ENCODE measurements at regions not wholly inside any gene's neighbourhood (a gene's known extent, or its start where the extent isn't known, plus 50 kb on each side); places are given as distances from the start of the nearest gene placed in this dataset.

DNA sequence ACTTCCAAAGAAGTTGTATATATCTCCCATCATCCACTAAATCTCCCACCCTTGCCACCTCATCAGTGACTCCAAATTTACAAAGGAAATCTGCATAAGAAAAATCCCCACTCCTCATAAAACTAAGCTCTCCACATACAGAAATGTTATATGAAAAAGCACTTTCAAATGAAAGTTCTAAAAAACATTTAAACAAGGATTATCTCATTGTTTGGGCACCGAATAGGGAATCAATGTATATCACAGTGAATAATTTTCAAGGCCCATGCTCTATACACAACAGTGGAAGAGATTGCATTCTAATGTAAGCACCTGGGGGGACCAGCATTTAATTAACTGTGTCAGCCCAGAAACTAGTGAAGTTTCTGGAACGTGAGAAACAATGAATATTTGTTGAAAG, 70.1 kb downstream of the OSR1 start:
- no peak overlapping the region for H3K23ac ChIP-seq (ENCODE audit: low read depth, low read length)
- whole genome bisulfite sequencing, 2 experiments (ENCODE audit: extremely low coverage in 2 of 2, insufficient read length in 1 of 2): 0% methylated on average over 1 of the region's 2 CpGs; no CpG with 5 or more reads in 1 of the 2 experiments
- no peak overlapping the region for H3K18ac ChIP-seq (ENCODE audit: low read depth, low read length)
- no peak overlapping the region for H2AK5ac ChIP-seq (ENCODE audit: low read depth, low read length)
- dilution Hi-C loops (cut with HindIII; ENCODE audit: low sequenced_read_pairs, unreplicated experiment): no loop called here
- DNase-seq (no peak), ATAC-seq (ENCODE audit: low read depth) (no peak)
- H3K4me3 ChIP-seq (ENCODE audit: insufficient read depth, low read depth, low read length): no peak overlapping the region
- H4K20me1 ChIP-seq (ENCODE audit: insufficient read depth, low read length): no peaks in the 10 kb centered on the region
- CTCF ChIA-PET: no interaction called here
- H2BK15ac ChIP-seq (ENCODE audit: low read depth, low read length): no peak overlapping the region
- H3K27ac ChIP-seq (ENCODE audit: insufficient read depth, low read length): no peak overlapping the region
- H3K79me1 ChIP-seq (ENCODE audit: low read depth in 1 of 2, low read length in 2 of 2): no peaks in the 10 kb centered on the region
- TF ChIP-seq SMC3 (IDR thresholded peaks at IDR 0.05; ENCODE audit: low read depth, low read length) (no peak), ELK1 (IDR thresholded peaks at IDR 0.05; ENCODE audit: borderline replicate concordance, low read depth, low read length) (no peak), CEBPB (IDR thresholded peaks at IDR 0.05; ENCODE audit: low read depth, low read length) (no peak), NFE2L2 (IDR thresholded peaks at IDR 0.05; ENCODE audit: low read depth, low read length) (no peak), CHD1 (IDR thresholded peaks at IDR 0.05; ENCODE audit: low read depth, low read length) (no peak), MXI1 (IDR thresholded peaks at IDR 0.05; ENCODE audit: borderline replicate concordance, low read depth, low read length) (no peak)
- TF ChIP-seq, protein P1, sequence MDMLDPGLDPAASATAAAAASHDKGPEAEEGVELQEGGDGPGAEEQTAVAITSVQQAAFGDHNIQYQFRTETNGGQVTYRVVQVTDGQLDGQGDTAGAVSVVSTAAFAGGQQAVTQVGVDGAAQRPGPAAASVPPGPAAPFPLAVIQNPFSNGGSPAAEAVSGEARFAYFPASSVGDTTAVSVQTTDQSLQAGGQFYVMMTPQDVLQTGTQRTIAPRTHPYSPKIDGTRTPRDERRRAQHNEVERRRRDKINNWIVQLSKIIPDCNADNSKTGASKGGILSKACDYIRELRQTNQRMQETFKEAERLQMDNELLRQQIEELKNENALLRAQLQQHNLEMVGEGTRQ (IDR thresholded peaks at IDR 0.05; ENCODE audit: low read depth, low read length): no peak
- H3K9me1 ChIP-seq (ENCODE audit: insufficient read depth, low read length): 0 out of 2 replicates have a peak, but pooled peaks cover 3% of the 10 kb centered on the region
- H3K14ac ChIP-seq (replicated peaks; ENCODE audit: low read depth, low read length): no peak overlapping the region
- H2BK5ac ChIP-seq (ENCODE audit: low read depth, low read length, poor library complexity, severe bottlenecking): no peak overlapping the region
- no peak overlapping the region for H4K5ac ChIP-seq (ENCODE audit: low read depth, low read length)
- H3K4me2 ChIP-seq (ENCODE audit: low read depth, low read length): no peak overlapping the region
- no peaks in the 10 kb centered on the region for H3K27me3 ChIP-seq (ENCODE audit: control insufficient read depth, insufficient read depth, low read length)
- H2AK9ac ChIP-seq (replicated peaks; ENCODE audit: low read depth, low read length, poor library complexity): no peak overlapping the region
- H2BK20ac ChIP-seq (ENCODE audit: low read depth, low read length): no peak overlapping the region
- no peaks in the 10 kb centered on the region for H3K4me1 ChIP-seq (ENCODE audit: control insufficient read depth, insufficient read depth, low read length)
- intact Hi-C loops (cut with micrococcal nuclease): no loop called here
- H3K4ac ChIP-seq (ENCODE audit: low read depth, low read length): no peak overlapping the region
- H4K8ac ChIP-seq (ENCODE audit: low read depth in 2 of 2, low read length in 2 of 2): no peak overlapping the region
- H3K56ac ChIP-seq (ENCODE audit: extremely low read depth, insufficient read depth, low read length): no peak overlapping the region
- H2AFZ ChIP-seq (replicated peaks; ENCODE audit: low read length, poor library complexity): no peak overlapping the region
- no peak overlapping the region for H3K9ac ChIP-seq (ENCODE audit: low read depth, low read length)
- POLR2A ChIA-PET (ENCODE audit: unreplicated experiment): no interaction called here
- no peaks in the 10 kb centered on the region for H3K9me3 ChIP-seq (ENCODE audit: control insufficient read depth, insufficient read depth, low read length)
- no peak overlapping the region for H4K91ac ChIP-seq (ENCODE audit: insufficient read depth, low read depth, low read length)
- in situ Hi-C loops (cut with MboI; ENCODE audit: low sequenced_read_pairs): no loop called here
- H3K36me3 ChIP-seq (ENCODE audit: control insufficient read depth, insufficient read depth, low read length): no peaks in the 10 kb centered on the region
- no TSS peak for BruUV-seq (replicated peaks)
- no peak overlapping the region for H2BK120ac ChIP-seq (ENCODE audit: low read depth, low read length)

Data from IMR-90 (cell line).